ENCODE measurements at regions not wholly inside any gene's neighbourhood (a gene's known extent, or its start where the extent isn't known, plus 50 kb on each side); places are given as distances from the start of the nearest gene placed in this dataset.

DNA sequence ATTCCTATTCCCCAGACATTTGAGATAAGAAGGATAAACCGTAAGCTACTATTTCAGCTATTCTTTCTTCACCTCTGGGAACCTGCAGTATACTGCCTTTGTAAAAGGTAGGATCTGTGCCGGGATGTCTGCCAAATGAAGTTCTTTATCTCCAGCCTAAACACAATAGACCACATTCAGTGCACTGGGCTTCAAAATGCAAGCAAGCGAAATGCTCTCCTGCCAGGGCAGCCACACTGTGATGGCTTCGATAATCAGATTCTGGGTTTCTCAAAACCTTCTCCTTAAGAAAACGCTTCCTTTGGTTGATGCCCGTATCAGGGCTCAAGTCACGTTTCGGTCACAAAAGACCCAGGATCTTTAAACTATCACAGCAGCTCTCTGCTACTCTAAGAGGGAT lies 299.5 kb upstream of the B3GAT1 start:
- DNase-seq = no peak
- Histone ChIP-seq H3K4me1 (ENCODE audit: control insufficient read depth in 2 of 3, insufficient read depth in 2 of 3, low read depth in 1 of 3, low read length in 3 of 3) (peaks cover 0 to 8% (median 0%) of the 10 kb centered on the region in 3 donors), H3K27ac (ENCODE audit: low read depth in 2 of 2, low read length in 2 of 2) (no peak overlapping the region), H3K9ac (ENCODE audit: low read length in 3 of 3) (no peak overlapping the region), H3K36me3 (ENCODE audit: control insufficient read depth in 2 of 3, insufficient read depth in 3 of 3, low read length in 3 of 3) (no peaks in the 10 kb centered on the region), H3K4me3 (ENCODE audit: low read length in 3 of 3) (no peak overlapping the region), H3K27me3 (ENCODE audit: control insufficient read depth, insufficient read depth, low read length) (no peaks in the 10 kb centered on the region), H3K9me3 (ENCODE audit: control insufficient read depth in 2 of 3, insufficient read depth in 1 of 3, low read length in 3 of 3) (peaks cover 0 to 3% (median 0%) of the 10 kb centered on the region in 3 donors)
- intact Hi-C loops (cut with DNase I) = no loop called here
- TF ChIP-seq, protein P1, sequence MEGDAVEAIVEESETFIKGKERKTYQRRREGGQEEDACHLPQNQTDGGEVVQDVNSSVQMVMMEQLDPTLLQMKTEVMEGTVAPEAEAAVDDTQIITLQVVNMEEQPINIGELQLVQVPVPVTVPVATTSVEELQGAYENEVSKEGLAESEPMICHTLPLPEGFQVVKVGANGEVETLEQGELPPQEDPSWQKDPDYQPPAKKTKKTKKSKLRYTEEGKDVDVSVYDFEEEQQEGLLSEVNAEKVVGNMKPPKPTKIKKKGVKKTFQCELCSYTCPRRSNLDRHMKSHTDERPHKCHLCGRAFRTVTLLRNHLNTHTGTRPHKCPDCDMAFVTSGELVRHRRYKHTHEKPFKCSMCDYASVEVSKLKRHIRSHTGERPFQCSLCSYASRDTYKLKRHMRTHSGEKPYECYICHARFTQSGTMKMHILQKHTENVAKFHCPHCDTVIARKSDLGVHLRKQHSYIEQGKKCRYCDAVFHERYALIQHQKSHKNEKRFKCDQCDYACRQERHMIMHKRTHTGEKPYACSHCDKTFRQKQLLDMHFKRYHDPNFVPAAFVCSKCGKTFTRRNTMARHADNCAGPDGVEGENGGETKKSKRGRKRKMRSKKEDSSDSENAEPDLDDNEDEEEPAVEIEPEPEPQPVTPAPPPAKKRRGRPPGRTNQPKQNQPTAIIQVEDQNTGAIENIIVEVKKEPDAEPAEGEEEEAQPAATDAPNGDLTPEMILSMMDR (IDR thresholded peaks at IDR 0.05; ENCODE audit: borderline replicate concordance, extremely low read depth, insufficient read depth) = no peak
- no peak for FAIRE-seq

DNA sequence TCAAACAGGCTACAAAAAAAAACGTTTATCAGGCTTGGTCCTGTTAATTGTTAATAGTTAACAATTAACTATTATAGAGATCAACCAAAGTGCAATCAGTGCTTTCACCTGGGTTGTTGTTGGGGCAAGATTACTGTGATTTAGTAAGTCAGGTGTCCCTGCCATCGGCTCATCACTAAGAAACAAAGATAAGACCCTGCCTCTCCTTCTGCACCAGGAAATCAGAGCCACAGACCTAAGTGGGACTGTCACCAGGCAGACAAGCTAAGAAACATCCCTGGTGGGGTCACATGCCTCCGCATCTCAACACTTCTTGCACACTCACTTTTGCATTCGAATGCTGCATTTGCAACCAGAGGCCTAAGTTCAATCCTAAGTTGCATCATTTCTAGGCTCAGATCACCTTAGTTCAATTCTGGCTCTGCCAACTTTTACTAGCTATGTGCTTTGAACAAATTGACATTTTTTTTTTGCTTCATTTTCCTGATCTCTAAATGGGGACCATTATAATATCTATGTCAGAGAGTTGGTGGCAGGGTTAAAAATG lies 298.9 kb upstream of the B3GAT1 start:
- DNase-seq (no peak), FAIRE-seq (no peak)
- intact Hi-C loops (cut with DNase I) = no loop called here
- H3K4me3 ChIP-seq (ENCODE audit: low read length in 3 of 3) = no peak overlapping the region
- no peaks in the 10 kb centered on the region for H3K36me3 ChIP-seq (ENCODE audit: control insufficient read depth in 2 of 3, insufficient read depth in 3 of 3, low read length in 3 of 3)
- TF ChIP-seq, protein P1 (IDR thresholded peaks at IDR 0.05; ENCODE audit: borderline replicate concordance, extremely low read depth, insufficient read depth) = no peak
- peaks cover 0 to 3% (median 0%) of the 10 kb centered on the region in 3 donors for H3K9me3 ChIP-seq (ENCODE audit: control insufficient read depth in 2 of 3, insufficient read depth in 1 of 3, low read length in 3 of 3)
- no peak overlapping the region for H3K9ac ChIP-seq (ENCODE audit: low read length in 3 of 3)
- H3K27me3 ChIP-seq (ENCODE audit: control insufficient read depth, insufficient read depth, low read length) = no peaks in the 10 kb centered on the region
- peaks cover 0 to 8% (median 0%) of the 10 kb centered on the region in 3 donors for H3K4me1 ChIP-seq (ENCODE audit: control insufficient read depth in 2 of 3, insufficient read depth in 2 of 3, low read depth in 1 of 3, low read length in 3 of 3)
- no peak overlapping the region for H3K27ac ChIP-seq (ENCODE audit: low read depth in 2 of 2, low read length in 2 of 2)

DNA sequence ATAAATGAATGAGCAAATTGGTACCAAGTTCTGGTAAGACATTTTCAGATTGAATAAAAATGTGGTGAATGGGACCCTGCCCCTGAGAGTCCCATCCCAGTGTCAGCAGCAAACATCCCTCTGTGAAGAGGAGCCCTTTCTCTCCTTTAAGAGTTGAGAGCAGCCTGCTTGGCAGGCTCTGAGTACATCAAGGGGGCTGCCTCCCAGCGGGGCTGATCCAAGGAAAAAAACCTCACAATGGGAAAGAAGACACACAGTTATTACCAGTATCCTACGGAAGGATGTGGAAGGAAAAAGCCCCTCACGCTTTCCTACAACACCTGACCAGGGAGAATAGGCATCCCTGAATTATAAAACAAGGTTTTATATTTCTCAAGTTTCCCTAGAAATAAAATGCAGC lies 293.8 kb upstream of the B3GAT1 start:
- Histone ChIP-seq H3K36me3 (ENCODE audit: control insufficient read depth in 2 of 3, insufficient read depth in 3 of 3, low read length in 3 of 3) (no peaks in the 10 kb centered on the region), H3K4me3 (ENCODE audit: low read length in 3 of 3) (no peak overlapping the region), H3K9me3 (ENCODE audit: control insufficient read depth in 2 of 3, insufficient read depth in 1 of 3, low read length in 3 of 3) (peaks cover 0 to 3% (median 0%) of the 10 kb centered on the region in 3 donors), H3K27me3 (ENCODE audit: control insufficient read depth, insufficient read depth, low read length) (no peaks in the 10 kb centered on the region), H3K9ac (ENCODE audit: low read length in 3 of 3) (no peak overlapping the region), H3K4me1 (ENCODE audit: control insufficient read depth in 2 of 3, insufficient read depth in 2 of 3, low read depth in 1 of 3, low read length in 3 of 3) (no peaks in the 10 kb centered on the region), H3K27ac (ENCODE audit: low read depth in 2 of 2, low read length in 2 of 2) (no peak overlapping the region)
- TF ChIP-seq, protein P1 (IDR thresholded peaks at IDR 0.05; ENCODE audit: borderline replicate concordance, extremely low read depth, insufficient read depth) = no peak
- intact Hi-C loops (cut with DNase I) = no loop called here
- DNase-seq (no peak), FAIRE-seq (no peak)

DNA sequence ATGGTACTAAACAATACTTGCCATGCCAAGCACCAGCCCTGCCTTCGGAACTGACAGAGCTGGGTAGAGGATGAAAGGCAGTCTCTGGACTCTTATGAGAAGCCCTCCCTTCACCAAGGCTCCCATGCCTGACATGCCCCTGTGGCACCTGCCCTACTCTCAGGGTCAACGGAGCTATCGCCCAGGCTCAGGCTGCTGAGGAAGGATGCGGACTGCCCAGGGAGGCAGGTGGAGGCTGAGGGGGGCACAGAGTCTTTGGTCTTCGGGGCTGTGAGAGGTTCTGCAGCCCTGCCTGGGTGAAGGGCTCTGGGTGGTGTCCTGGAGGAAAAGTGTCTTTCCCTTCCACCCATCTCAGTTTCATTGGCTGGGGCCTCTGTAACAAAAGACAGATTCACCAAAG lies 290.8 kb upstream of the B3GAT1 start:
- Histone ChIP-seq H3K9me3 (ENCODE audit: control insufficient read depth in 2 of 3, insufficient read depth in 1 of 3, low read length in 3 of 3) (no peaks in the 10 kb centered on the region), H3K9ac (ENCODE audit: low read length in 3 of 3) (no peak overlapping the region), H3K4me1 (ENCODE audit: control insufficient read depth in 2 of 3, insufficient read depth in 2 of 3, low read depth in 1 of 3, low read length in 3 of 3) (no peaks in the 10 kb centered on the region), H3K4me3 (ENCODE audit: low read length in 3 of 3) (no peak overlapping the region), H3K36me3 (ENCODE audit: control insufficient read depth in 2 of 3, insufficient read depth in 3 of 3, low read length in 3 of 3) (no peaks in the 10 kb centered on the region), H3K27ac (ENCODE audit: low read depth in 2 of 2, low read length in 2 of 2) (no peak overlapping the region), H3K27me3 (ENCODE audit: control insufficient read depth, insufficient read depth, low read length) (no peaks in the 10 kb centered on the region)
- TF ChIP-seq, protein P1 (IDR thresholded peaks at IDR 0.05; ENCODE audit: borderline replicate concordance, extremely low read depth, insufficient read depth) = no peak
- intact Hi-C loops (cut with DNase I) = no loop called here
- DNase-seq (no peak), FAIRE-seq (no peak)
